Stimulated activated CD4-positive, alpha-beta T cell treated with anti-CD3 and anti-CD28 coated beads, Interleukin-15, amount 100 ng/mL, for 24 hours (primary cell): ENCODE measurements at regions not wholly inside any gene's neighbourhood (a gene's known extent, or its start where the extent isn't known, plus 50 kb on each side); places are given as distances from the start of the nearest gene placed in this dataset.

Experiments used
- DNase-seq: peaks from one replicate; pipeline ENCODE4 v3.0.0-alpha.2; 2020

- DNase-seq: no peak
Measured at GRCh38 chrX:138298268-138298667, 413.2 kb downstream of the FGF13 start.

GRCh38 chrX:138345801-138346200 lies 365.7 kb downstream of the FGF13 start:
- no peak for DNase-seq

DNA sequence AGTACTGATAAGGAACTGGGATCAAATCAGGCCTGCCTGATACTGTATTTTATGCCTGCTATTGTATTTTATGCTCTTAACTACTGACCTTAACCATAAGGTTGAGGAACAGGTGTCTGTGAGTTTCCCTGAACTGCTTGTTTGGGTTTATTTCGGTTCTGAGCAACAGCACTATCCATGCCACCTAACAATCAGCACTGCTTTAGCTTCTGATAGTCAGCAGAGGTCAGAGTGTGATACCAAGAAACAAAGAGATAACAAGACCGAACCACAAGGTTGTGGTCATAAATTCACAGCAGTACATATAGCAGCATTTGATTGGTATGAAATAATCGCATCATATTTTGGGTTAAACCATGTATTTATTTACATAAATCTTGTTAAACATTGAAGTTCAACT lies 362.2 kb downstream of the FGF13 start:
- DNase-seq: no peak

DNA sequence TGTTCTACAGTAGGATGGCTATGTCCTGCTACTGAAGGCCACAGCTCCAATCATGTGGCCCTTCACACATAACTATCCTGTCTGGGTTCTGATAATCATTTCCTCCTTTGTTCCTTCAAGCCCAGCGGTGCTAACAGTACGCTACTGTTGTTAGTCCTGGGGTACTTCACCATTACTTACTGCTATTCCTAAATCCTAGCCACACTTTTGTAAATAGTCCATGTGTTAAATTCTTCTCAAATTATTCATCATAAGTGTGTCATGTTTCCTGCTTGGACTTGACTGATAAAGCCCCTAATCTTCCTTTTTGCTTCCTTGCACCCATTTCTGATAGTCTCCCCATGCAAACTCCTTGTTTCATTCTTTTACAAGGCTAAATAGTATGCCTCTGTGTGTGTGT lies 332.6 kb downstream of the FGF13 start:
- no peak for DNase-seq

- DNase-seq: no peak
Measured at GRCh38 chrX:138408101-138408500, 303.4 kb downstream of the FGF13 start.

- no peak for DNase-seq
Measured at GRCh38 chrX:138411048-138411447, 300.5 kb downstream of the FGF13 start.
